Colonic mucosa (tissue), 4 donors: ENCODE measurements at regions not wholly inside any gene's neighbourhood (a gene's known extent, or its start where the extent isn't known, plus 50 kb on each side); places are given as distances from the start of the nearest gene placed in this dataset.

Experiments used
- DNase-seq: peaks from one replicate; pipeline ENCODE4 v3.0.0-alpha.2; 2020
- H3K27ac ChIP-seq: fragments of 200-600 bp; one replicate; pipeline ENCODE4 v1.8.0; 2021
- H3K27me3 ChIP-seq: fragments of 200-600 bp; one replicate; pipeline ENCODE4 v1.8.0; 2021
- H3K36me3 ChIP-seq: fragments of 200-600 bp; one replicate; pipeline ENCODE4 v1.8.0; 2021
- H3K4me1 ChIP-seq: fragments of 200-600 bp; one replicate; pipeline ENCODE4 v1.8.0; 2021; ENCODE audit warnings: mild to moderate bottlenecking
- H3K4me3 ChIP-seq: fragments of 200-600 bp; one replicate; pipeline ENCODE4 v1.8.0; 2021
- H3K9ac ChIP-seq, 2 donors: one replicate each; pipeline ENCODE4 v1.7.0; 2013; ENCODE audit warnings: control low read depth in 2 of 2, low read depth in 2 of 2, low read length in 2 of 2
- H3K9me3 ChIP-seq: fragments of 200-600 bp; one replicate; pipeline ENCODE4 v1.8.0; 2021
- intact Hi-C: fragments of 100-400 bp; cut with DNase I; formaldehyde crosslinking; loops from one replicate; pipeline ENCODE4 v1.14.1; 2022
- TF ChIP-seq, protein P1 (sequence below): fragments of 200-600 bp; IDR thresholded peaks from one replicate; pipeline ENCODE4 v1.8.0; 2022; ENCODE audit warnings: antibody characterized with exemption, mild to moderate bottlenecking
- donor health status: healthy.
- donor health status: DM: no; HTN: no; CAD: no.
- donor health status: DM: no; HTN: no; CAD: no.

DNA sequence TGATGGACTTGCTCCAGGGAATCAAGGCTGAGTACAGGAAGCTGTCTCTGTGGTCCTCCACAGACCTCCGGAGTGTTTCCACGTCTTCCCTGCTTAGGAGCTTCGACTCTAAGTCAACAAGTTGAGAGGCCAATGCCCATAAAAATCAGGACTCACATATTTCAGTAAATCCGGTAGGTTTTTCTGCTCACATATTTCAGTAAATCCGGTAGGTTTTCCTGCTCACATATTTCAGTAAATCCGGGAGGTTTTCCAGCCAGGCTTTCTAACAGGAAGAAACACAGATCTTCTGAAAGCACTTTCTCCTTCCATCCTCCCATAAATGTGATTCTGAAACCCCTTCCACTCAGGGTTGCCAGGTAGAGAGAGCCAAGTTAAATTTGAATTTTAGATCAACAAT, 340.1 kb upstream of the SHH start:
- TF ChIP-seq, protein P1, sequence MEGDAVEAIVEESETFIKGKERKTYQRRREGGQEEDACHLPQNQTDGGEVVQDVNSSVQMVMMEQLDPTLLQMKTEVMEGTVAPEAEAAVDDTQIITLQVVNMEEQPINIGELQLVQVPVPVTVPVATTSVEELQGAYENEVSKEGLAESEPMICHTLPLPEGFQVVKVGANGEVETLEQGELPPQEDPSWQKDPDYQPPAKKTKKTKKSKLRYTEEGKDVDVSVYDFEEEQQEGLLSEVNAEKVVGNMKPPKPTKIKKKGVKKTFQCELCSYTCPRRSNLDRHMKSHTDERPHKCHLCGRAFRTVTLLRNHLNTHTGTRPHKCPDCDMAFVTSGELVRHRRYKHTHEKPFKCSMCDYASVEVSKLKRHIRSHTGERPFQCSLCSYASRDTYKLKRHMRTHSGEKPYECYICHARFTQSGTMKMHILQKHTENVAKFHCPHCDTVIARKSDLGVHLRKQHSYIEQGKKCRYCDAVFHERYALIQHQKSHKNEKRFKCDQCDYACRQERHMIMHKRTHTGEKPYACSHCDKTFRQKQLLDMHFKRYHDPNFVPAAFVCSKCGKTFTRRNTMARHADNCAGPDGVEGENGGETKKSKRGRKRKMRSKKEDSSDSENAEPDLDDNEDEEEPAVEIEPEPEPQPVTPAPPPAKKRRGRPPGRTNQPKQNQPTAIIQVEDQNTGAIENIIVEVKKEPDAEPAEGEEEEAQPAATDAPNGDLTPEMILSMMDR, result no peak
- intact Hi-C loops, result no loop called here

DNA sequence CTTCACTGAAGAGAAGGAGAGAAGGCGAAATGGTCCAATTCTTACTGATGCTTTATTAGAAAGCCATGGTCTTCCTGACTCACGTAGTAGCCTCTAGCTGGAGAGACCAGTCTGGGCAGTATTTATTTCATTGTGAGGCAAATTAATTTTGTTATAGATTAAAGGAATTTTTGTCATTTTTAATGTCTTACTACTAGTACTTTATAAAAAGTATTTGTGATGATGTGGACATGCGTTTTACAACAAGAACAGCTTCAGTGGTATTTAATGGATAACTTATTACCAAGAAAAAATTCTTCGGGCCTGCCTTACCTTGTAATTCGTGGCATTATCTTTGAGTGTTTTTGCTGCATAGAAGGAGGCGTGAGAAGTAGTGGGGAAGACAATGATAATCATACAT, 339.4 kb upstream of the SHH start:
- H3K9ac ChIP-seq, result no peak overlapping the region
- no peak for DNase-seq
- H3K27ac ChIP-seq, result no peak overlapping the region
- H3K27me3 ChIP-seq, result no peaks in the 10 kb centered on the region
- no peaks in the 10 kb centered on the region for H3K4me1 ChIP-seq
- TF ChIP-seq, protein P1, result no peak
- intact Hi-C loops, result no loop called here
- H3K36me3 ChIP-seq, result no peaks in the 10 kb centered on the region
- H3K9me3 ChIP-seq, result no peaks in the 10 kb centered on the region
- no peak overlapping the region for H3K4me3 ChIP-seq

More for the DNA sequence above, 340.1 kb upstream of the SHH start:
- Histone ChIP-seq H3K27me3 (no peaks in the 10 kb centered on the region), H3K36me3 (no peaks in the 10 kb centered on the region), H3K9ac (no peak overlapping the region), H3K4me3 (no peak overlapping the region), H3K4me1 (no peaks in the 10 kb centered on the region), H3K9me3 (no peaks in the 10 kb centered on the region), H3K27ac (no peak overlapping the region)
- DNase-seq, result no peak

DNA sequence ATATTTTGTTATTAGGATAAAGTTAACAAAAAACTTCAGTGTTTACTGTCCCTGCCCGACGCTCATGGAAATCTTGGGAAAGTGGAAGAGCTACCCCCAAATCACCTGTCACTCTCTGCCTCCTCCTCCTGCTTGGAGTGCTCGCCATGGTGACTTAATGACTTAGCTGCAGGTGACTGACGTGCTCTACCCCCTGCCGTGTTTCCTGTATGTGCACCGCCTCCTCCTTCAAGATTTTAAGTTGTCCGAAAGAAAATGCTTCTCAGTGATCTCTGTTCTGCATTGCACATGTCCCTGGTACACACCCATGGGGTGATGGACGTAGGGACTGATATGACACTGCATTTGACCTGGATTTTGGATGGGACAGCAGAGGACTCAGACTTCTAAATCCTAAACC, 338.8 kb upstream of the SHH start:
- no peaks in the 10 kb centered on the region for H3K4me1 ChIP-seq
- TF ChIP-seq, protein P1, result no peak
- intact Hi-C loops, result no loop called here
- no peak overlapping the region for H3K4me3 ChIP-seq
- no peak for DNase-seq
- H3K27me3 ChIP-seq, result no peaks in the 10 kb centered on the region
- no peaks in the 10 kb centered on the region for H3K9me3 ChIP-seq
- no peaks in the 10 kb centered on the region for H3K36me3 ChIP-seq
- H3K9ac ChIP-seq, result no peak overlapping the region
- H3K27ac ChIP-seq, result no peak overlapping the region

DNA sequence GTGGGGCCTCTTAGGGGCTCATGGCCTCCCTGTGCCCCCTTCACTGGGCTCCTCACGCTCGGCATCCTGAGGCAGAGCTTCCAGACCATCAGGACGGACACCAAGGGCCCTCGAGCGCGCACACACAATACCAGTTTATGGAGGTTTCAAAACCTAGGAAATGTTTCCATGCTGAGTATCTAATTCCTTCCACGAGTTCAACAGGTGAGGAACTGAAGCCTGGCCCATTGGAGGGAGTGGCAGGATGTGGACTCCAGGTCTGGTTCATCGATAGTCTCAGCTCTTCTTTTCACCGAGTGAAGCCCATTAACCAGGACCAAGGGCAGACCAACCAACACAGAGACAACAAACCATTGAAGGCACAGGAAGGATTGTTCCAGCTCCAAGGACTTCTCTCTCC, 336.7 kb upstream of the SHH start:
- Histone ChIP-seq H3K27ac (no peak overlapping the region), H3K27me3 (no peaks in the 10 kb centered on the region), H3K4me1 (no peaks in the 10 kb centered on the region), H3K36me3 (no peaks in the 10 kb centered on the region), H3K9ac (no peak overlapping the region), H3K4me3 (no peak overlapping the region), H3K9me3 (no peaks in the 10 kb centered on the region)
- intact Hi-C loops, result no loop called here
- TF ChIP-seq, protein P1, result no peak
- DNase-seq, result no peak

DNA sequence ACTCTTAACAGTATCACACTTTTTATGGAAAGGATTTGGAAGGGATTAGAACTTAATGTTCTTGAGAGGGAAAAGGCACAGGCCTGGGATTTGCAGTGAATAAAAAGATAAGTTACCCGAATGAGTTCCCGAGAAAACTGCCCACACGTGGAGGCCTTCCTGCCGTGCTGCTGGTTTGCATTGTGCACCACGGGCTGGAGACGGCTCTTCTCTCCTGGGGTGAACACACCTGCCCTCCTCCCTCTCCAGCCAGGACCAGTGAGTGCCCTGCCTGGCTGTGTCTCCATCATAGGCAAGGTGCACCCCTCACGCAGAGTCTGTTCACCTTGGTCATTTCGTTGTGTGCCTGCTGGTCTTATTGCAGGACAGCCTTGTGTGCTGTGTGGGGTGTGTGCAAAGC, 336.3 kb upstream of the SHH start:
- no peaks in the 10 kb centered on the region for H3K36me3 ChIP-seq
- intact Hi-C loops, result no loop called here
- H3K27ac ChIP-seq, result no peak overlapping the region
- no peaks in the 10 kb centered on the region for H3K9me3 ChIP-seq
- DNase-seq, result no peak
- H3K27me3 ChIP-seq, result no peaks in the 10 kb centered on the region
- TF ChIP-seq, protein P1, result no peak
- no peak overlapping the region for H3K9ac ChIP-seq
- no peaks in the 10 kb centered on the region for H3K4me1 ChIP-seq
- no peak overlapping the region for H3K4me3 ChIP-seq
